ENCODE measurements at regions not wholly inside any gene's neighbourhood (a gene's known extent, or its start where the extent isn't known, plus 50 kb on each side); places are given as distances from the start of the nearest gene placed in this dataset.
"Not testable (repeated sequence)": the region's sequence is repeated elsewhere in the genome, so short reads cannot be mapped to it uniquely, and the experiment has no call there.

DNA sequence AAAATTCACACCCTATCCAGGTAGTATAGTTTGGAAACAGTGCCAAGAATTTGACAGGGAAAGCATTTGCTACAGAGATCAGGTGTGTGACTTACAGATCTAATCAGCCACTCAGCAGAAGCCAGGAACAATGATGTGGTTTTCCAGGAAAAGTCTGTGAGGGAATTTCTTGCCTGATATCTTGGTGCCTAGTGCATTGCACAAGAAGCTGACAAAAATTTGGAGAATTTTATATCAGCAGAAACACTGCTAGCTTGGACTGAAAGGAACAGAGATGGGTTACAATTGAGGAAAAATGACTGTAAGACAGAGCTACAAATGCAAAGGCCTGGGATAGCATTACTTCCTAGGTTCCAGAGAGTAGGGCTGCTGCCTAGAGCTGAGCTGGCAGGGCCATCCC lies 658.1 kb upstream of the CHD1 start:
- CTCF ChIA-PET: no interaction called here
- no peak for ATAC-seq
- Mint-ChIP-seq H3K36me3 (ENCODE audit: low read depth) (no peaks in the 10 kb centered on the region), H3K4me1 (ENCODE audit: low read depth) (no peaks in the 10 kb centered on the region), H3K27ac (no peak overlapping the region), H3K9me3 (ENCODE audit: insufficient read depth) (no peaks in the 10 kb centered on the region), H3K27me3 (ENCODE audit: low read depth) (no peaks in the 10 kb centered on the region), H3K4me3 (no peak overlapping the region)
- POLR2A ChIA-PET: no interaction called here
- no peak for DNase-seq

- POLR2A ChIA-PET; ATAC-seq; CTCF ChIA-PET; H3K36me3 Mint-ChIP-seq (ENCODE audit: low read depth); H3K27ac Mint-ChIP-seq; H3K4me1 Mint-ChIP-seq (ENCODE audit: low read depth); H3K4me3 Mint-ChIP-seq; H3K27me3 Mint-ChIP-seq (ENCODE audit: low read depth); H3K9me3 Mint-ChIP-seq (ENCODE audit: insufficient read depth); DNase-seq: not testable (repeated sequence)
Observed at GRCh38 chr5:99581204-99581603, 652.4 kb upstream of the CHD1 start.

DNA sequence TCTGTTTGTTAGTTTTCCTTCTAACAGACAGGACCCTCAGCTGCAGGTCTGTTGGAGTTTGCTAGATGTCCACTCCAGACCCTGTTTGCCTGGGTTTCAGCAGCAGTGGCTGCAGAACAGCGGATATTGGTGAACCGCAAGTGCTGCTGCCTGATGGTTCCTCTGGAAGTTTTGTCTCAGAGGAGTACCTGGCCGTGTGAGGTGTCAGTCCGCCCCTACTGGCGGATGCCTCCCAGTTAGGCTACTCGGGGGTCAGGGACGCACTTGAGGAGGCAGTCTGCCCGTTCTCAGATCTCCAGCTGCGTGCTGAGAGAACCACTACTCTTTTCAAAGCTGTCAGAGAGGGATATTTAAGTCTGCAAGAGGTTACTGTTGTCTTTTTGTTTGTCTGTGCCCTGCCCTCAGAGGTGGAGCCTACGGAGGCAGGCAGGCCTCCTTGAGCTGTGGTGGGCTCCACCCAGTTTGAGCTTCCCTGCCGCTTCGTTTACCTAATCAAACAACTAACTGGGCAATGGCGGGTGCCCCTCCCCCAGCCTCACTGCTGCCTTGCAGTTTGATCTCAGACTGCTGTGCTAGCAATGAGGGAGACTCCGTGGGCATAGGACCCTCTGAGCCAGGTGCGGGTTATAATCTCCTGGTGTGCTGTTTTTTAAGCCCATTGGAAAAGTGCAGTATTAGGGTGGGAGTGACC lies 634.3 kb upstream of the CHD1 start:
- POLR2A ChIA-PET, CTCF ChIA-PET: not testable (repeated sequence)

GRCh38 chr5:99553211-99553810 lies 624.5 kb upstream of the CHD1 start:
- no peaks in the 10 kb centered on the region for H3K27me3 Mint-ChIP-seq (ENCODE audit: low read depth)
- H3K4me1 Mint-ChIP-seq (ENCODE audit: low read depth): no peaks in the 10 kb centered on the region
- POLR2A ChIA-PET: no interaction called here
- H3K9me3 Mint-ChIP-seq (ENCODE audit: insufficient read depth): no peaks in the 10 kb centered on the region
- CTCF ChIA-PET: no interaction called here
- DNase-seq (no peak), ATAC-seq (no peak)
- H3K27ac Mint-ChIP-seq: no peak overlapping the region
- no peak overlapping the region for H3K4me3 Mint-ChIP-seq
- no peaks in the 10 kb centered on the region for H3K36me3 Mint-ChIP-seq (ENCODE audit: low read depth)

More for the DNA sequence above, 634.3 kb upstream of the CHD1 start:
- not testable (repeated sequence) for DNase-seq; H3K4me3 Mint-ChIP-seq; H3K4me1 Mint-ChIP-seq (ENCODE audit: low read depth); H3K27ac Mint-ChIP-seq; ATAC-seq; H3K9me3 Mint-ChIP-seq (ENCODE audit: insufficient read depth); H3K27me3 Mint-ChIP-seq (ENCODE audit: low read depth); H3K36me3 Mint-ChIP-seq (ENCODE audit: low read depth)

DNA sequence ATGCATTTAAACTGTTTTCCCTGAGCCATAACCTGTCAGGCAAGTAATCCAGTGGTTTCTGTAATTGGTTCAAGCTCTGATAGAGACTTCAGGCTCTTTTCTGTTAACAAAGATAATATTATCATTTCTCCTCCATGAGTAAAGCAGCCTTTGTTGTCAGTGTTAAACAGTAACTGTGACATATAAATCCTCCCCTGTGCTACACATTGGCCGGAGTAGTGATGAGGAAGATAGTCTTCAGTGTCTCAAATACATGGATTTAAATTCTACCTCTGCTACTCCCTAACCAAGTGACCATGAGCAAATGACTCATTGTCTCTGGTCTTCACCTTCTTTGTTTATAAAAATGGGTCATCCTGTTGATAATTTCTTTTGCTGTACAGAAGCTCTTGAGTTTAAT lies 615.5 kb upstream of the CHD1 start:
- no peaks in the 10 kb centered on the region for H3K9me3 Mint-ChIP-seq (ENCODE audit: insufficient read depth)
- ATAC-seq (no peak), DNase-seq (no peak)
- H3K27ac Mint-ChIP-seq: no peak overlapping the region
- ChIA-PET CTCF (no interaction called here), POLR2A (interaction anchor here (0.6 kb wide), 1 partner anchor 620 kb away, joined by 3 read pairs; no protein-coding TSS in a partner anchor)
- H3K27me3 Mint-ChIP-seq (ENCODE audit: low read depth): no peaks in the 10 kb centered on the region
- H3K4me3 Mint-ChIP-seq: no peak overlapping the region
- H3K36me3 Mint-ChIP-seq (ENCODE audit: low read depth): no peaks in the 10 kb centered on the region
- no peaks in the 10 kb centered on the region for H3K4me1 Mint-ChIP-seq (ENCODE audit: low read depth)

GRCh38 chr5:99543841-99544240 lies 615.0 kb upstream of the CHD1 start:
- Mint-ChIP-seq H3K9me3 (ENCODE audit: insufficient read depth) (no peaks in the 10 kb centered on the region), H3K4me3 (no peak overlapping the region), H3K27ac (no peak overlapping the region), H3K27me3 (ENCODE audit: low read depth) (no peaks in the 10 kb centered on the region), H3K36me3 (ENCODE audit: low read depth) (no peaks in the 10 kb centered on the region), H3K4me1 (ENCODE audit: low read depth) (no peaks in the 10 kb centered on the region)
- no peak for DNase-seq
- no peak for ATAC-seq
- POLR2A ChIA-PET: interaction anchor here (0.6 kb wide), 1 partner anchor 621 kb away, joined by 3 read pairs; no protein-coding TSS in a partner anchor
- CTCF ChIA-PET: no interaction called here

GRCh38 chr5:99534241-99534640 lies 605.4 kb upstream of the CHD1 start:
- H3K9me3 Mint-ChIP-seq (ENCODE audit: insufficient read depth); DNase-seq; CTCF ChIA-PET; H3K36me3 Mint-ChIP-seq (ENCODE audit: low read depth); H3K4me3 Mint-ChIP-seq; H3K4me1 Mint-ChIP-seq (ENCODE audit: low read depth); POLR2A ChIA-PET; H3K27me3 Mint-ChIP-seq (ENCODE audit: low read depth); H3K27ac Mint-ChIP-seq; ATAC-seq: not testable (repeated sequence)

DNA sequence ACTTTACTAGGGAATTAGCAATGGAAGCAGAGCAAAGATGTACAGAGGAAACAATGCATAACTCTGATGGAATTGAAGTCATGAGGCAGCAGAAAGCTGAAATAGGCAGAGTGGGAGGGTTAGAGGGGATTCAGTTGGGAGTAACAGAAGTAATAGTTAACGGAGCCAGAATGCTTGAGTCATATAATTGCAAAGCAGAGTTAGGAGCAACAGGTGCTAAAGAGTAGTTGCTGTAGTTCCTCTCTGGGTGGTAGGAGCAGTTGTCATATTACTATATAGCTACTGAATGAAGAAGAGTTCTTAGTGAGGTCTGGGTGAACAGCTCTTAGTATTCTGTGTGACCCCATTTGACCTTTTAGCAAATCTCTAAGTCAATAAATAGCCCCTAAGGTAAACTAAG lies 592.9 kb upstream of the CHD1 start:
- H3K4me1 Mint-ChIP-seq (ENCODE audit: low read depth); H3K9me3 Mint-ChIP-seq (ENCODE audit: insufficient read depth); H3K4me3 Mint-ChIP-seq; CTCF ChIA-PET; H3K36me3 Mint-ChIP-seq (ENCODE audit: low read depth); ATAC-seq; H3K27ac Mint-ChIP-seq; POLR2A ChIA-PET; DNase-seq; H3K27me3 Mint-ChIP-seq (ENCODE audit: low read depth): not testable (repeated sequence)

DNA sequence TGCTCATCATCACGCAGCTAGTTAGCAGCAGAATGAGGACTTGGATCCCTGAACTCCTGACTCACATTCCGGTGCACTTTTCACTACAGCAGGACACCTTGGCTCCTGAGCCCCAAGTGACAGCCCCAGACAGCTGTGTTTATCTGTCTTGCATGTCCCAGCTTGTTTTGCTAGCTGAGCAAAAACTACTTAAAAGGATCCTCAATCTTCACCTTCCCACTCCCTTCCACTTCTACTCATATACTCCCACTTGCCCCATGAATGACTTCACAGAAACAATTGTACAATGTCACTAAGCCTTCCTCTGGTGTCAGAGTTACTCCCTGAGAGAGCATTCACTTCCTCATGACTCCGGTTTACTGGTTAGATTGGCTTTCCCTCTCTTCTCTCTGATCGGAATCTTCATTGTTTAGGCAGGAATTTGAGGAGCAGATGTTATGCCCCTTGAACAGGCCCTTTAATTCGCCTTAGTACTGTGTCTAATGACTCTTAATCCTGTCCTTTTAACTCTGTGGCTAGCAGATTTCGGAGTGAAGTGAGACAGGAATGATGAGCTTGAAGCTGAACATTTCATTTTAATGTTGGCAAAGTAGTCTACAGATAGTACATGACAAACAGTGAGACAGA lies 587.2 kb upstream of the CHD1 start:
- H3K4me1 Mint-ChIP-seq (ENCODE audit: low read depth); H3K27ac Mint-ChIP-seq; CTCF ChIA-PET; ATAC-seq; H3K36me3 Mint-ChIP-seq (ENCODE audit: low read depth); DNase-seq; POLR2A ChIA-PET; H3K9me3 Mint-ChIP-seq (ENCODE audit: insufficient read depth); H3K27me3 Mint-ChIP-seq (ENCODE audit: low read depth); H3K4me3 Mint-ChIP-seq: not testable (repeated sequence)

DNA sequence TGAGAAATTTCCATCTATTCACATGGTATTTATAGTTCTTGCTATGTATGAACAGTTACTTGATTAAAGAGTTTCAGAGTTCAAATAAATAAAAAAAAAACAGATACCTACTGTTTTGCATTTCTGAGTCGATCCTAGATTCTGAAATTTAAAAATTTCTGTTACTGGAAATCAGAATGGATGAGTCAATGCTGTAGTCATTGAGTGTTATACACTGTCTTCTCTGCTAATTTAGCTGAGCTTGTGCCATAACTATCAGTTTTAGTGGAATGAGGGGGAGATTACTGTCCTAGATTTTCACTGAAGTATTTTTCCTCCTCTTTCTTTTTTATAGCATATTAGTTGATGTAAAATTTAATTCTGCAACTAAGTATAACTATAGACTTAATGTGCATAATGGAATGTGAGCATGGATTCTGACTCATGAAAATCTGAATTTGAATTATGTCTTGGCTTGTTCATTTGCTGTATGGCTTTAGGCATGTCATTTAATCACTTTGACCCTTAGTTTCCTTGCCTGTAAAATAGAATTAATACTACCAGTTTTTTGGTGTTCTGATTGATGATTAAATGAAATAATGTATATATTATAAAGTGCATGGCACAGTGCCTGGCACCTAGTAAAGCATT lies 581.5 kb upstream of the CHD1 start:
- ATAC-seq; DNase-seq; H3K27ac Mint-ChIP-seq; H3K27me3 Mint-ChIP-seq (ENCODE audit: low read depth); H3K4me1 Mint-ChIP-seq (ENCODE audit: low read depth); H3K4me3 Mint-ChIP-seq; CTCF ChIA-PET; H3K9me3 Mint-ChIP-seq (ENCODE audit: insufficient read depth); POLR2A ChIA-PET; H3K36me3 Mint-ChIP-seq (ENCODE audit: low read depth): not testable (repeated sequence)

- H3K4me1 Mint-ChIP-seq (ENCODE audit: low read depth); H3K27me3 Mint-ChIP-seq (ENCODE audit: low read depth); CTCF ChIA-PET; H3K9me3 Mint-ChIP-seq (ENCODE audit: insufficient read depth); POLR2A ChIA-PET; DNase-seq; H3K27ac Mint-ChIP-seq; H3K36me3 Mint-ChIP-seq (ENCODE audit: low read depth); H3K4me3 Mint-ChIP-seq; ATAC-seq: not testable (repeated sequence)
Observed at GRCh38 chr5:99509064-99509463, 580.3 kb upstream of the CHD1 start.

- CTCF ChIA-PET; H3K36me3 Mint-ChIP-seq (ENCODE audit: low read depth); H3K4me3 Mint-ChIP-seq; H3K27me3 Mint-ChIP-seq (ENCODE audit: low read depth); DNase-seq; ATAC-seq; POLR2A ChIA-PET; H3K9me3 Mint-ChIP-seq (ENCODE audit: insufficient read depth); H3K4me1 Mint-ChIP-seq (ENCODE audit: low read depth); H3K27ac Mint-ChIP-seq: not testable (repeated sequence)
Observed at GRCh38 chr5:99495456-99495855, 566.6 kb upstream of the CHD1 start.

Data from activated CD8-positive, alpha-beta T cell treated with anti-CD3 and anti-CD28 coated beads, Interleukin-2, amount 10 ng/mL, durations not matched to agents 7 days and 5 days (primary cell).